ENCODE measurements at regions not wholly inside any gene's neighbourhood (a gene's known extent, or its start where the extent isn't known, plus 50 kb on each side); places are given as distances from the start of the nearest gene placed in this dataset.

GRCh38 chr5:66518052-66518451, 78.1 kb upstream of the MAST4 start:
- TF ChIP-seq POLR2A (IDR thresholded peaks at IDR 0.05) = no peak
- TF ChIP-seq, protein P1, sequence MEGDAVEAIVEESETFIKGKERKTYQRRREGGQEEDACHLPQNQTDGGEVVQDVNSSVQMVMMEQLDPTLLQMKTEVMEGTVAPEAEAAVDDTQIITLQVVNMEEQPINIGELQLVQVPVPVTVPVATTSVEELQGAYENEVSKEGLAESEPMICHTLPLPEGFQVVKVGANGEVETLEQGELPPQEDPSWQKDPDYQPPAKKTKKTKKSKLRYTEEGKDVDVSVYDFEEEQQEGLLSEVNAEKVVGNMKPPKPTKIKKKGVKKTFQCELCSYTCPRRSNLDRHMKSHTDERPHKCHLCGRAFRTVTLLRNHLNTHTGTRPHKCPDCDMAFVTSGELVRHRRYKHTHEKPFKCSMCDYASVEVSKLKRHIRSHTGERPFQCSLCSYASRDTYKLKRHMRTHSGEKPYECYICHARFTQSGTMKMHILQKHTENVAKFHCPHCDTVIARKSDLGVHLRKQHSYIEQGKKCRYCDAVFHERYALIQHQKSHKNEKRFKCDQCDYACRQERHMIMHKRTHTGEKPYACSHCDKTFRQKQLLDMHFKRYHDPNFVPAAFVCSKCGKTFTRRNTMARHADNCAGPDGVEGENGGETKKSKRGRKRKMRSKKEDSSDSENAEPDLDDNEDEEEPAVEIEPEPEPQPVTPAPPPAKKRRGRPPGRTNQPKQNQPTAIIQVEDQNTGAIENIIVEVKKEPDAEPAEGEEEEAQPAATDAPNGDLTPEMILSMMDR (IDR thresholded peaks at IDR 0.05) = no peak
- H3K4me3 ChIP-seq (ENCODE audit: low read depth, poor library complexity, severe bottlenecking) = no peak overlapping the region
- no peak for DNase-seq (ENCODE audit: low spot score in 2 of 2)
- intact Hi-C loops (cut with DNase I; ENCODE audit: low total_unique reads) = no loop called here
- WGBS, 2 donors = 57 to 58% methylated on average over 3 of the region's 3 CpGs

GRCh38 chr5:66518753-66519152, 77.4 kb upstream of the MAST4 start:
- 30 to 34% methylated on average over 4 of the region's 4 CpGs for WGBS, 2 donors
- TF ChIP-seq, protein P1 (IDR thresholded peaks at IDR 0.05) = no peak
- no peak for TF ChIP-seq POLR2A (IDR thresholded peaks at IDR 0.05)
- no peak overlapping the region for H3K4me3 ChIP-seq (ENCODE audit: low read depth, poor library complexity, severe bottlenecking)
- no peak for DNase-seq (ENCODE audit: low spot score in 2 of 2)
- intact Hi-C loops (cut with DNase I; ENCODE audit: low total_unique reads) = no loop called here

- WGBS, 2 donors = 47 to 76% methylated on average over 1 of the region's 1 CpG
- TF ChIP-seq, protein P1 (IDR thresholded peaks at IDR 0.05) = no peak
- no peak for TF ChIP-seq POLR2A (IDR thresholded peaks at IDR 0.05)
- no peak overlapping the region for H3K4me3 ChIP-seq (ENCODE audit: low read depth, poor library complexity, severe bottlenecking)
- DNase-seq (ENCODE audit: low spot score in 2 of 2) = no peak
- intact Hi-C loops (cut with DNase I; ENCODE audit: low total_unique reads) = no loop called here
Measured at GRCh38 chr5:66519626-66520025, 76.6 kb upstream of the MAST4 start.

DNA sequence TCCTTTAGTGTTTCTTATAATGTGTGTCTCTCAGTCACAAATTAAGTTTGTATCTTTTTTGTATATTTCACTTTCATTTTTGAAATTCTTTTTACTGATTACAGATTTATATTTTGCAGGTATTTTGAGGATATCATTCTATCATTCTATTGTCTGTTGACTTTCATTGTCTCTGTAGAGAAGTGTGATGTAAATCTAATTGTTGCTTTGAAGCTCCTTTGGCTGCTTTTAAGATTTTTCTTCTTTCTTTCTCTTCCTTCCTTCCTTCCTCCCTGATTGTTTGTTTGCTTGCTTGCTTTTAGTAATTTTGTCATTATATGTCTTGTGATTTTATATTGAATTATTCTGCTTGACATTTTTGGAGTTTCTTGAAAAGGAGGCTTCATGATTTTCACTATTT, 75.3 kb upstream of the MAST4 start:
- intact Hi-C loops (cut with DNase I; ENCODE audit: low total_unique reads) = no loop called here
- no peak for TF ChIP-seq POLR2A (IDR thresholded peaks at IDR 0.05)
- TF ChIP-seq, protein P1 (IDR thresholded peaks at IDR 0.05) = no peak
- no peak overlapping the region for H3K4me3 ChIP-seq (ENCODE audit: low read depth, poor library complexity, severe bottlenecking)
- DNase-seq (ENCODE audit: low spot score in 2 of 2) = no peak

DNA sequence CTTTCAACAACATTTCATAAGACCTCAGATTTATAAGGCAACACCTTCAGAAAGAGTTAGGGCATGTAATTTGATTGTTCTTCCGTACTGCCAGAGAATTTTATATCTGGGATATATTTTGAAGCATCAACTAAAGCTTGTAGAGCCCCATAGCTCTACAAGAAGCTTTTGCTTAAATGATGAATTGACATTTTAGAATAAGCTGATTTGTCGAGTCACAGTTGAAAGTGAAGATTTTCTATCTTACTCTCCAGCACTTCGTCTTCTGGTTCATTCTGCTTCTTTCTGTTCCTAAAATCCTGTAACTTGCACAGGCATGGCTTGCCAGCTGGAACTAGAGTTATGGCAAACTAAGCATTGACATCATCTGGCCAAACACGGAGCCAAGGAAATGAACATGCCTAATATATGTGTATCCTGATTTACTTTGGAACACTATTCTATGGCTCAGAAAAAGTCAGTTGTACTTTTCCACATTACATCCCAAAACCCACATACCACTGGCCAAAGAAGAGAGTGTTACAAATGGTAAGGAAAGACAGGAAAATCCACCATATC, 68.6 kb upstream of the MAST4 start:
- no peak for TF ChIP-seq POLR2A (IDR thresholded peaks at IDR 0.05)
- TF ChIP-seq, protein P1 (IDR thresholded peaks at IDR 0.05) = no peak
- no peak for DNase-seq (ENCODE audit: low spot score in 2 of 2)
- 38 to 42% methylated on average over 4 of the region's 4 CpGs for WGBS, 2 donors
- intact Hi-C loops (cut with DNase I; ENCODE audit: low total_unique reads) = no loop called here
- H3K4me3 ChIP-seq (ENCODE audit: low read depth, poor library complexity, severe bottlenecking) = no peak overlapping the region

GRCh38 chr5:66529182-66529581, 67.0 kb upstream of the MAST4 start:
- intact Hi-C loops (cut with DNase I; ENCODE audit: low total_unique reads) = no loop called here
- TF ChIP-seq, protein P1 (IDR thresholded peaks at IDR 0.05) = no peak
- TF ChIP-seq POLR2A (IDR thresholded peaks at IDR 0.05) = no peak
- WGBS, 2 donors = 68 to 74% methylated on average over 1 of the region's 1 CpG
- no peak for DNase-seq (ENCODE audit: low spot score in 2 of 2)
- no peak overlapping the region for H3K4me3 ChIP-seq (ENCODE audit: low read depth, poor library complexity, severe bottlenecking)
